MM.1S (cell line): ENCODE measurements at regions not wholly inside any gene's neighbourhood (a gene's known extent, or its start where the extent isn't known, plus 50 kb on each side); places are given as distances from the start of the nearest gene placed in this dataset.

Source experiments
- CTCF ChIP-seq: fragments of 300-600 bp; sonication (generic); IDR thresholded peaks from 2 replicates; pipeline ENCODE4 v1.5.1; 2016; ENCODE audit warnings: antibody characterized with exemption, low read length, mixed read lengths
- EZH2 ChIP-seq: fragments of 300-600 bp; sonication (generic); optimal IDR thresholded peaks from 2 replicates; pipeline ENCODE3; 2017; ENCODE audit warnings: low read depth, mild to moderate bottlenecking, antibody characterized with exemption, low read length, mixed read lengths
- EZH2phosphoT487 ChIP-seq: fragments of 300-600 bp; sonication (generic); IDR thresholded peaks from 2 replicates; pipeline ENCODE4 v1.6.1; 2018; ENCODE audit warnings: antibody characterized with exemption, low read length

GRCh38 chr5:3342271-3343100 is 253.1 kb upstream of the IRX1 start:
- no peak for TF ChIP-seq CTCF
- no peak for TF ChIP-seq EZH2
- no peak for TF ChIP-seq EZH2phosphoT487
